LNCAP (cell line): ENCODE measurements at regions not wholly inside any gene's neighbourhood (a gene's known extent, or its start where the extent isn't known, plus 50 kb on each side); places are given as distances from the start of the nearest gene placed in this dataset.

ENCODE experiments used
- TF ChIP-seq, protein P1 (sequence below): fragments of 450-650 bp; IDR thresholded peaks from 2 replicates; pipeline ENCODE4 v1.5.1; 2017; ENCODE audit warnings: mild to moderate bottlenecking

- TF ChIP-seq, protein P1, sequence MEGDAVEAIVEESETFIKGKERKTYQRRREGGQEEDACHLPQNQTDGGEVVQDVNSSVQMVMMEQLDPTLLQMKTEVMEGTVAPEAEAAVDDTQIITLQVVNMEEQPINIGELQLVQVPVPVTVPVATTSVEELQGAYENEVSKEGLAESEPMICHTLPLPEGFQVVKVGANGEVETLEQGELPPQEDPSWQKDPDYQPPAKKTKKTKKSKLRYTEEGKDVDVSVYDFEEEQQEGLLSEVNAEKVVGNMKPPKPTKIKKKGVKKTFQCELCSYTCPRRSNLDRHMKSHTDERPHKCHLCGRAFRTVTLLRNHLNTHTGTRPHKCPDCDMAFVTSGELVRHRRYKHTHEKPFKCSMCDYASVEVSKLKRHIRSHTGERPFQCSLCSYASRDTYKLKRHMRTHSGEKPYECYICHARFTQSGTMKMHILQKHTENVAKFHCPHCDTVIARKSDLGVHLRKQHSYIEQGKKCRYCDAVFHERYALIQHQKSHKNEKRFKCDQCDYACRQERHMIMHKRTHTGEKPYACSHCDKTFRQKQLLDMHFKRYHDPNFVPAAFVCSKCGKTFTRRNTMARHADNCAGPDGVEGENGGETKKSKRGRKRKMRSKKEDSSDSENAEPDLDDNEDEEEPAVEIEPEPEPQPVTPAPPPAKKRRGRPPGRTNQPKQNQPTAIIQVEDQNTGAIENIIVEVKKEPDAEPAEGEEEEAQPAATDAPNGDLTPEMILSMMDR: no peak
These were observed 733.9 kb upstream of the KLHL1 start for GRCh38 chr13:70842062-70842644.

GRCh38 chr13:70841240-70842061, 733.2 kb upstream of the KLHL1 start:
- TF ChIP-seq, protein P1: no peak

- TF ChIP-seq, protein P1: no peak
These were observed 727.1 kb upstream of the KLHL1 start for GRCh38 chr13:70835371-70835770.

GRCh38 chr13:70829748-70830147, 721.5 kb upstream of the KLHL1 start:
- TF ChIP-seq, protein P1: no peak

- TF ChIP-seq, protein P1: no peak
These were observed 709.3 kb upstream of the KLHL1 start for GRCh38 chr13:70817576-70817975.

GRCh38 chr13:70816853-70817252, 708.6 kb upstream of the KLHL1 start:
- TF ChIP-seq, protein P1: no peak

DNA sequence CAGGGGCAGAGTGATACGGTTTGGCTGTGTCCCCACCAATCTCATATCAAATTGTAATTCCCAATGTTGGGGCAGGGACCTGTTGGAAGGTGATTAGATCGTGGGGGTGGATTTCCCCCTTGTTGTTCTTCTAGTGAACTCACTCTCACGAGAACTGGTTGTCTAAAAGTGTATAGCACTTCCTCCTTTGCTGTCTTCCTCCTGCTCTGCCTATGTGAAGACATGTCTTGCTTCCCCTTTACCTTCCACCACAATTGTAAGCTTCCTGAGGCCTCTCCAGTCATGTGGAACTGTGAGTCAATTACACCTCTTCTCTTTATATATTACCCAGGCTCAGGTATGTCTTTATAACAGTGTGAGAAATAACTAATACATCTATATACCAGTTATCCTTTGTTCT, 706.4 kb upstream of the KLHL1 start:
- TF ChIP-seq, protein P1: no peak
